ENCODE measurements at regions not wholly inside any gene's neighbourhood (a gene's known extent, or its start where the extent isn't known, plus 50 kb on each side); places are given as distances from the start of the nearest gene placed in this dataset.

DNA sequence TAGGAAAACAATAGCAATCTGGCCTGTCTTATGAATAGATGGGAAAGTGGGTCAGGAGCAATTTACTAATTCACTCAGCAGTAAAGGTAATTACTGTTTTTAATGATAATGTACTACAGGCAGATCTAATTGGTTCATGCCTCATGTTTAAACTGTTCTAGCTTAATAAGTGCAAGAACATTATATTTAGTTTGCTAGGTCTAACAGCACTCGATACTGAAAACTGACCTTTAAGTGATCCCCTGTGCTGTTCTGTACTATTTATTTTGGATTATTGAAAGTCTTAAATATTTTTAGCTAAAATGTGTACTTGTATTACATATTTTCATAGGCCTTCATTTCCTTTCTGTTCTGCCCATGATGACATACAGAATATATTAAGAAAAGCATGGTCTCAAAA lies 998.0 kb upstream of the GJE1 start:
- TF ChIP-seq, protein P1, sequence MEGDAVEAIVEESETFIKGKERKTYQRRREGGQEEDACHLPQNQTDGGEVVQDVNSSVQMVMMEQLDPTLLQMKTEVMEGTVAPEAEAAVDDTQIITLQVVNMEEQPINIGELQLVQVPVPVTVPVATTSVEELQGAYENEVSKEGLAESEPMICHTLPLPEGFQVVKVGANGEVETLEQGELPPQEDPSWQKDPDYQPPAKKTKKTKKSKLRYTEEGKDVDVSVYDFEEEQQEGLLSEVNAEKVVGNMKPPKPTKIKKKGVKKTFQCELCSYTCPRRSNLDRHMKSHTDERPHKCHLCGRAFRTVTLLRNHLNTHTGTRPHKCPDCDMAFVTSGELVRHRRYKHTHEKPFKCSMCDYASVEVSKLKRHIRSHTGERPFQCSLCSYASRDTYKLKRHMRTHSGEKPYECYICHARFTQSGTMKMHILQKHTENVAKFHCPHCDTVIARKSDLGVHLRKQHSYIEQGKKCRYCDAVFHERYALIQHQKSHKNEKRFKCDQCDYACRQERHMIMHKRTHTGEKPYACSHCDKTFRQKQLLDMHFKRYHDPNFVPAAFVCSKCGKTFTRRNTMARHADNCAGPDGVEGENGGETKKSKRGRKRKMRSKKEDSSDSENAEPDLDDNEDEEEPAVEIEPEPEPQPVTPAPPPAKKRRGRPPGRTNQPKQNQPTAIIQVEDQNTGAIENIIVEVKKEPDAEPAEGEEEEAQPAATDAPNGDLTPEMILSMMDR (IDR thresholded peaks at IDR 0.05; ENCODE audit: poor library complexity, severe bottlenecking) = no peak
- no peak for TF ChIP-seq POLR2AphosphoS5 (IDR thresholded peaks at IDR 0.05)

Data from neural cell (in vitro differentiated cells).